ENCODE measurements at regions not wholly inside any gene's neighbourhood (a gene's known extent, or its start where the extent isn't known, plus 50 kb on each side); places are given as distances from the start of the nearest gene placed in this dataset.
"Not testable (repeated sequence)": the region's sequence is repeated elsewhere in the genome, so short reads cannot be mapped to it uniquely, and the experiment has no call there.

- no peak for DNase-seq (ENCODE audit: low read depth, low spot score)
Measured at GRCh38 chr5:82894716-82895115, 182.5 kb downstream of the TMEM167A start.

- no peak for DNase-seq (ENCODE audit: low read depth, low spot score)
Measured at GRCh38 chr5:82889088-82889487, 188.1 kb downstream of the TMEM167A start.

GRCh38 chr5:82886911-82887310 lies 190.3 kb downstream of the TMEM167A start:
- no peak for DNase-seq (ENCODE audit: low read depth, low spot score)

GRCh38 chr5:82885627-82886389 lies 191.4 kb downstream of the TMEM167A start:
- no peak for DNase-seq (ENCODE audit: low read depth, low spot score)

GRCh38 chr5:82884821-82885471 lies 192.2 kb downstream of the TMEM167A start:
- no peak for DNase-seq (ENCODE audit: low read depth, low spot score)

- no peak for DNase-seq (ENCODE audit: low read depth, low spot score)
Measured at GRCh38 chr5:82882316-82882715, 194.9 kb downstream of the TMEM167A start.

- DNase-seq (ENCODE audit: low read depth, low spot score): no peak
Measured at GRCh38 chr5:82881571-82882174, 195.5 kb downstream of the TMEM167A start.

GRCh38 chr5:82879089-82879488 lies 198.1 kb downstream of the TMEM167A start:
- DNase-seq (ENCODE audit: low read depth, low spot score): no peak

GRCh38 chr5:82873452-82873851 lies 203.7 kb downstream of the TMEM167A start:
- no peak for DNase-seq (ENCODE audit: low read depth, low spot score)

GRCh38 chr5:82872321-82873288 lies 204.6 kb downstream of the TMEM167A start:
- DNase-seq (ENCODE audit: low read depth, low spot score): not testable (repeated sequence)

- DNase-seq (ENCODE audit: low read depth, low spot score): no peak
Measured at GRCh38 chr5:82865625-82866024, 211.6 kb downstream of the TMEM167A start.

GRCh38 chr5:82863266-82863665 lies 213.9 kb downstream of the TMEM167A start:
- no peak for DNase-seq (ENCODE audit: low read depth, low spot score)

GRCh38 chr5:82862711-82863110 lies 214.5 kb downstream of the TMEM167A start:
- DNase-seq (ENCODE audit: low read depth, low spot score): no peak

GRCh38 chr5:82862261-82862660 lies 214.9 kb downstream of the TMEM167A start:
- no peak for DNase-seq (ENCODE audit: low read depth, low spot score)

GRCh38 chr5:82861701-82862100 lies 215.5 kb downstream of the TMEM167A start:
- DNase-seq (ENCODE audit: low read depth, low spot score): no peak

- no peak for DNase-seq (ENCODE audit: low read depth, low spot score)
Measured at GRCh38 chr5:82859451-82860140, 217.6 kb downstream of the TMEM167A start.

GRCh38 chr5:82858151-82859025 lies 218.8 kb downstream of the TMEM167A start:
- no peak for DNase-seq (ENCODE audit: low read depth, low spot score)

- DNase-seq (ENCODE audit: low read depth, low spot score): no peak
Measured at GRCh38 chr5:82855893-82856550, 221.2 kb downstream of the TMEM167A start.

- no peak for DNase-seq (ENCODE audit: low read depth, low spot score)
Measured at GRCh38 chr5:82854956-82855355, 222.2 kb downstream of the TMEM167A start.

GRCh38 chr5:82851471-82851870 lies 225.7 kb downstream of the TMEM167A start:
- DNase-seq (ENCODE audit: low read depth, low spot score): no peak
